WTC11 (cell line): ENCODE measurements at regions not wholly inside any gene's neighbourhood (a gene's known extent, or its start where the extent isn't known, plus 50 kb on each side); places are given as distances from the start of the nearest gene placed in this dataset.

Experiments used
- CTCF ChIP-seq: fragments of 200-600 bp; IDR thresholded peaks from 2 replicates; pipeline ENCODE4 v1.8.0; 2022; ENCODE audit warnings: antibody characterized with exemption
- HMGA2 ChIP-seq: fragments of 250-450 bp; sonication (Bioruptor Pico); IDR thresholded peaks from 2 replicates; pipeline ENCODE4 v1.4.0; 2021; ENCODE audit warnings: mild to moderate bottlenecking, moderate library complexity
- TF ChIP-seq, protein P1 (sequence below): sonication (generic); formaldehyde crosslinking; IDR thresholded peaks from 2 replicates; pipeline ENCODE4 v1.8.1; 2022; ENCODE audit warnings: low read depth, mild to moderate bottlenecking, moderate library complexity, missing genetic modification reagents, borderline replicate concordance
- TF ChIP-seq, protein P2 (sequence below): sonication (generic); formaldehyde crosslinking; IDR thresholded peaks from 2 replicates; pipeline ENCODE4 v1.8.1; 2023; ENCODE audit warnings: mild to moderate bottlenecking, missing genetic modification reagents, borderline replicate concordance
- TF ChIP-seq, protein P3 (sequence below): sonication (generic); formaldehyde crosslinking; IDR thresholded peaks from 2 replicates; pipeline ENCODE4 v1.8.1; 2022; ENCODE audit warnings: low read depth, missing genetic modification reagents, borderline replicate concordance

- TF ChIP-seq, protein P1, sequence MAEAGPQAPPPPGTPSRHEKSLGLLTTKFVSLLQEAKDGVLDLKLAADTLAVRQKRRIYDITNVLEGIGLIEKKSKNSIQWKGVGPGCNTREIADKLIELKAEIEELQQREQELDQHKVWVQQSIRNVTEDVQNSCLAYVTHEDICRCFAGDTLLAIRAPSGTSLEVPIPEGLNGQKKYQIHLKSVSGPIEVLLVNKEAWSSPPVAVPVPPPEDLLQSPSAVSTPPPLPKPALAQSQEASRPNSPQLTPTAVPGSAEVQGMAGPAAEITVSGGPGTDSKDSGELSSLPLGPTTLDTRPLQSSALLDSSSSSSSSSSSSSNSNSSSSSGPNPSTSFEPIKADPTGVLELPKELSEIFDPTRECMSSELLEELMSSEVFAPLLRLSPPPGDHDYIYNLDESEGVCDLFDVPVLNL (CRISPR knock-in tag): no peak
- TF ChIP-seq CTCF: no peak
- no peak for TF ChIP-seq HMGA2 (CRISPR knock-in tag)
- TF ChIP-seq, protein P2, sequence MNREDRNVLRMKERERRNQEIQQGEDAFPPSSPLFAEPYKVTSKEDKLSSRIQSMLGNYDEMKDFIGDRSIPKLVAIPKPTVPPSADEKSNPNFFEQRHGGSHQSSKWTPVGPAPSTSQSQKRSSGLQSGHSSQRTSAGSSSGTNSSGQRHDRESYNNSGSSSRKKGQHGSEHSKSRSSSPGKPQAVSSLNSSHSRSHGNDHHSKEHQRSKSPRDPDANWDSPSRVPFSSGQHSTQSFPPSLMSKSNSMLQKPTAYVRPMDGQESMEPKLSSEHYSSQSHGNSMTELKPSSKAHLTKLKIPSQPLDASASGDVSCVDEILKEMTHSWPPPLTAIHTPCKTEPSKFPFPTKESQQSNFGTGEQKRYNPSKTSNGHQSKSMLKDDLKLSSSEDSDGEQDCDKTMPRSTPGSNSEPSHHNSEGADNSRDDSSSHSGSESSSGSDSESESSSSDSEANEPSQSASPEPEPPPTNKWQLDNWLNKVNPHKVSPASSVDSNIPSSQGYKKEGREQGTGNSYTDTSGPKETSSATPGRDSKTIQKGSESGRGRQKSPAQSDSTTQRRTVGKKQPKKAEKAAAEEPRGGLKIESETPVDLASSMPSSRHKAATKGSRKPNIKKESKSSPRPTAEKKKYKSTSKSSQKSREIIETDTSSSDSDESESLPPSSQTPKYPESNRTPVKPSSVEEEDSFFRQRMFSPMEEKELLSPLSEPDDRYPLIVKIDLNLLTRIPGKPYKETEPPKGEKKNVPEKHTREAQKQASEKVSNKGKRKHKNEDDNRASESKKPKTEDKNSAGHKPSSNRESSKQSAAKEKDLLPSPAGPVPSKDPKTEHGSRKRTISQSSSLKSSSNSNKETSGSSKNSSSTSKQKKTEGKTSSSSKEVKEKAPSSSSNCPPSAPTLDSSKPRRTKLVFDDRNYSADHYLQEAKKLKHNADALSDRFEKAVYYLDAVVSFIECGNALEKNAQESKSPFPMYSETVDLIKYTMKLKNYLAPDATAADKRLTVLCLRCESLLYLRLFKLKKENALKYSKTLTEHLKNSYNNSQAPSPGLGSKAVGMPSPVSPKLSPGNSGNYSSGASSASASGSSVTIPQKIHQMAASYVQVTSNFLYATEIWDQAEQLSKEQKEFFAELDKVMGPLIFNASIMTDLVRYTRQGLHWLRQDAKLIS (CRISPR knock-in tag): no peak
- TF ChIP-seq, protein P3, sequence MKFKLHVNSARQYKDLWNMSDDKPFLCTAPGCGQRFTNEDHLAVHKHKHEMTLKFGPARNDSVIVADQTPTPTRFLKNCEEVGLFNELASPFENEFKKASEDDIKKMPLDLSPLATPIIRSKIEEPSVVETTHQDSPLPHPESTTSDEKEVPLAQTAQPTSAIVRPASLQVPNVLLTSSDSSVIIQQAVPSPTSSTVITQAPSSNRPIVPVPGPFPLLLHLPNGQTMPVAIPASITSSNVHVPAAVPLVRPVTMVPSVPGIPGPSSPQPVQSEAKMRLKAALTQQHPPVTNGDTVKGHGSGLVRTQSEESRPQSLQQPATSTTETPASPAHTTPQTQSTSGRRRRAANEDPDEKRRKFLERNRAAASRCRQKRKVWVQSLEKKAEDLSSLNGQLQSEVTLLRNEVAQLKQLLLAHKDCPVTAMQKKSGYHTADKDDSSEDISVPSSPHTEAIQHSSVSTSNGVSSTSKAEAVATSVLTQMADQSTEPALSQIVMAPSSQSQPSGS (CRISPR knock-in tag): no peak
Observed at GRCh38 chr1:115475901-115476300, 137.9 kb upstream of the NGF start.
